ENCODE measurements at regions not wholly inside any gene's neighbourhood (a gene's known extent, or its start where the extent isn't known, plus 50 kb on each side); places are given as distances from the start of the nearest gene placed in this dataset.
"Not testable (repeated sequence)": the region's sequence is repeated elsewhere in the genome, so short reads cannot be mapped to it uniquely, and the experiment has no call there.

DNA sequence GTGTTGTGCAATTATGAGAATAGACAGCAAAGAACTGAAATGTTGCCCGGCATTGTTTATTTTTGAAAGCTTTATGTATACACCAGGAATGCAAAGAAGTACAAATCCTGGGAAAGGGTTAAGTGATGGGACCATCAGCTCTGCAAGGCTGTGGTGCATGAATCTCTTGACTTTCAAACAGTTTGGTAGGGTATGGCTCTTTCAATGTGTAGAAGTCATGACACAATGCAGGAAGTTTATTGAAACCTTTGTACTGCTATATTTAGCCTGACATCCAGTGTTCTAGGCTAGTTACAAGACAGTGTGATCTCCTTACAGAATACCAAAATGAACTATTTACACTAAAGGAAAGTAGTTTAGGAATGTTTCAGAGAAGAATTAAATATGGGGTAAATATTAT, 206.8 kb upstream of the HAND2 start:
- Histone ChIP-seq H3K4me3 (ENCODE audit: low read depth, low read length) (no peak overlapping the region), H3K27me3 (ENCODE audit: control insufficient read depth, insufficient read depth, low read length) (no peaks in the 10 kb centered on the region), H3K36me3 (ENCODE audit: control insufficient read depth, insufficient read depth, low read length) (no peaks in the 10 kb centered on the region)
- TF ChIP-seq, protein P1, sequence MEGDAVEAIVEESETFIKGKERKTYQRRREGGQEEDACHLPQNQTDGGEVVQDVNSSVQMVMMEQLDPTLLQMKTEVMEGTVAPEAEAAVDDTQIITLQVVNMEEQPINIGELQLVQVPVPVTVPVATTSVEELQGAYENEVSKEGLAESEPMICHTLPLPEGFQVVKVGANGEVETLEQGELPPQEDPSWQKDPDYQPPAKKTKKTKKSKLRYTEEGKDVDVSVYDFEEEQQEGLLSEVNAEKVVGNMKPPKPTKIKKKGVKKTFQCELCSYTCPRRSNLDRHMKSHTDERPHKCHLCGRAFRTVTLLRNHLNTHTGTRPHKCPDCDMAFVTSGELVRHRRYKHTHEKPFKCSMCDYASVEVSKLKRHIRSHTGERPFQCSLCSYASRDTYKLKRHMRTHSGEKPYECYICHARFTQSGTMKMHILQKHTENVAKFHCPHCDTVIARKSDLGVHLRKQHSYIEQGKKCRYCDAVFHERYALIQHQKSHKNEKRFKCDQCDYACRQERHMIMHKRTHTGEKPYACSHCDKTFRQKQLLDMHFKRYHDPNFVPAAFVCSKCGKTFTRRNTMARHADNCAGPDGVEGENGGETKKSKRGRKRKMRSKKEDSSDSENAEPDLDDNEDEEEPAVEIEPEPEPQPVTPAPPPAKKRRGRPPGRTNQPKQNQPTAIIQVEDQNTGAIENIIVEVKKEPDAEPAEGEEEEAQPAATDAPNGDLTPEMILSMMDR (IDR thresholded peaks at IDR 0.05; ENCODE audit: insufficient read depth, low read length, severe bottlenecking), result no peak
- no peak for FAIRE-seq
- no peak for DNase-seq (ENCODE audit: low read depth)

DNA sequence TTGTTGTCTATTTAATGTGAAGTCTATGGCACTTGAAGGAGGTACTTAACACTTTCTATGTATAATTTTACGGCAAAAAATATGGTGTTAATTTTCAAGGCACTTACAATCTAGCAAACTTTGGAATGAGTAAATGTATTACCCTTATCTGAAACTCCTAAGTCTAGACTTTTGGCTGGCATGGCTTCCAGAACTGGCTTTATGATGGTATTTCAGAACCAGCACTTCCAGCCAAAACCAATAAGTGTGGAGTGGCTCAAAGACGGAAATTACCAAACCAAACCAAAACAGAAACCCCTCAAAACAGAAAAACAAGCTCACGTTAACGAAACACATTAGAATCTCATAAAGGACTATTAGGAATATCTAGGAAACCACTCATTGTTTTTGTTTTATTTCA, 205.6 kb upstream of the HAND2 start:
- H3K27me3 ChIP-seq (ENCODE audit: control insufficient read depth, insufficient read depth, low read length), result no peaks in the 10 kb centered on the region
- H3K36me3 ChIP-seq (ENCODE audit: control insufficient read depth, insufficient read depth, low read length), result no peaks in the 10 kb centered on the region
- DNase-seq (ENCODE audit: low read depth) (no peak), FAIRE-seq (no peak)
- TF ChIP-seq, protein P1 (IDR thresholded peaks at IDR 0.05; ENCODE audit: insufficient read depth, low read length, severe bottlenecking), result no peak
- no peak overlapping the region for H3K4me3 ChIP-seq (ENCODE audit: low read depth, low read length)

GRCh38 chr4:173735049-173735448, 205.0 kb upstream of the HAND2 start:
- DNase-seq (ENCODE audit: low read depth) (peak; percentile 6), FAIRE-seq (no peak)
- Histone ChIP-seq H3K27me3 (ENCODE audit: control insufficient read depth, insufficient read depth, low read length) (no peaks in the 10 kb centered on the region), H3K4me3 (ENCODE audit: low read depth, low read length) (no peak overlapping the region), H3K36me3 (ENCODE audit: control insufficient read depth, insufficient read depth, low read length) (no peaks in the 10 kb centered on the region)
- TF ChIP-seq, protein P1 (IDR thresholded peaks at IDR 0.05; ENCODE audit: insufficient read depth, low read length, severe bottlenecking), result no peak

- DNase-seq (ENCODE audit: low read depth), result no peak
- H3K27me3 ChIP-seq (ENCODE audit: control insufficient read depth, insufficient read depth, low read length), result no peaks in the 10 kb centered on the region
- no peaks in the 10 kb centered on the region for H3K36me3 ChIP-seq (ENCODE audit: control insufficient read depth, insufficient read depth, low read length)
- TF ChIP-seq, protein P1 (IDR thresholded peaks at IDR 0.05; ENCODE audit: insufficient read depth, low read length, severe bottlenecking), result no peak
- H3K4me3 ChIP-seq (ENCODE audit: low read depth, low read length), result no peak overlapping the region
- FAIRE-seq, result no peak
These were observed 201.2 kb upstream of the HAND2 start for GRCh38 chr4:173731257-173731656.

GRCh38 chr4:173722075-173722474, 192.0 kb upstream of the HAND2 start:
- TF ChIP-seq, protein P1 (IDR thresholded peaks at IDR 0.05; ENCODE audit: insufficient read depth, low read length, severe bottlenecking), result no peak
- DNase-seq (ENCODE audit: low read depth), result no peak
- Histone ChIP-seq H3K36me3 (ENCODE audit: control insufficient read depth, insufficient read depth, low read length) (no peaks in the 10 kb centered on the region), H3K27me3 (ENCODE audit: control insufficient read depth, insufficient read depth, low read length) (no peaks in the 10 kb centered on the region), H3K4me3 (ENCODE audit: low read depth, low read length) (no peak overlapping the region)
- no peak for FAIRE-seq

DNA sequence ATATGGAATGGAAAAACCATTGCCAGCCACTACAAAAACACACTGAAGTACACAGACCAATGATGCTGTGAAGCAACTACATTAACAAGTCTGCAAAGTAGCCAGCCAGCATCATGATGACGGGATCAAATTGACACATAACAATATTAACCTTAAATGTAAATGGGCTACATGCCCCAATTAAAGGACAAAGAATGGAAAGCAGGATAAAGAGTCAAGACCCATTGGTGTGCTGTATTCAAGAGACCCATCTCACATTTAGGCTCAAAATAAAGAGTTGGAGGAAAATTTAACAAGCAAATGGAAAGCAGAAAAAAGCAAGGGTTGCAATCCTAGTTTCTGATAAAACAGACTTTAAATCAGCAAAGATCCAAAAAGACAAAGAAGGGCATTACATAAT, 188.5 kb upstream of the HAND2 start:
- H3K27me3 ChIP-seq (ENCODE audit: control insufficient read depth, insufficient read depth, low read length); FAIRE-seq; DNase-seq (ENCODE audit: low read depth); H3K36me3 ChIP-seq (ENCODE audit: control insufficient read depth, insufficient read depth, low read length); H3K4me3 ChIP-seq (ENCODE audit: low read depth, low read length): not testable (repeated sequence)

All from bronchial epithelial cell (primary cell).